K562 (cell line): ENCODE measurements at regions not wholly inside any gene's neighbourhood (a gene's known extent, or its start where the extent isn't known, plus 50 kb on each side); places are given as distances from the start of the nearest gene placed in this dataset.

ENCODE experiments used
- ATAC-seq: fragments of 200-7000 bp; cut with Tn5 transposase; 3 replicates; pipeline ENCODE4 v1.9.1; 2020; ENCODE audit warnings: moderate library complexity
- BruUV-seq: library from RNA; stranded (reverse); fragments of 400-500 nt; replicated peaks from 2 replicates; lab custom pipeline; 2021; lab: Mats Ljungman, UMichigan
- CTCF ChIA-PET: fragments of 300-600 bp; formaldehyde crosslinking; extraction: SDS; loops from one replicate; lab custom pipeline; 2021; ENCODE audit warnings: low intra/inter-chr PET ratio; lab: Yijun Ruan, JAX
- POLR2A ChIA-PET: fragments of 300-600, 350-650 bp; sonication (Branson Sonifier 250); formaldehyde crosslinking; extraction: SDS; loops from one replicate; lab custom pipeline; 2021; ENCODE audit warnings: antibody characterized with exemption, inconsistent platforms; lab: Yijun Ruan, JAX
- DNase-seq, 4 experiments: peaks; one replicate each; pipeline versions ENCODE4 v3.0.0 to v3.0.0-alpha.2; 2011 to 2018; ENCODE audit warnings: low spot score in 3 of 4, mixed read lengths in 3 of 4; ENCODE audit errors: extremely low read depth in 1 of 4
- FAIRE-seq: peaks from 2 replicates; lab custom pipeline; 2011; peaks lifted over from hg19 to GRCh38; lab: Jason Lieb, UNC
- H2AFZ ChIP-seq: 2 replicates; pipeline ENCODE4 v1.6.0; 2011; ENCODE audit warnings: low read depth, low read length, control low read depth, inconsistent platforms
- H3K27ac ChIP-seq: fragments of 200-600 bp; 3 replicates; pipeline ENCODE4 v1.8.0; 2011; ENCODE audit warnings: low read depth, mild to moderate bottlenecking, control low read depth, inconsistent platforms, low read length, moderate library complexity, mixed read lengths; ENCODE audit errors: extremely low read depth
- H3K27me3 ChIP-seq, 2 experiments: fragments of 300-600 bp in 1 of 2; 2 replicates in 1 of 2; 3 replicates in 1 of 2; pipeline versions ENCODE4 v1.6.0 to v1.8.0; 2011; ENCODE audit warnings: inconsistent platforms in 2 of 2, low read length in 2 of 2, mild to moderate bottlenecking in 1 of 2, mixed read lengths in 1 of 2, moderate library complexity in 1 of 2; ENCODE audit not compliant: control insufficient read depth in 2 of 2, insufficient read depth in 2 of 2
- H3K36me3 ChIP-seq: fragments of 300-600 bp; 3 replicates; pipeline ENCODE4 v1.8.0; 2011; ENCODE audit warnings: mild to moderate bottlenecking, low read length, inconsistent platforms; ENCODE audit not compliant: control insufficient read depth, insufficient read depth
- H3K4me1 ChIP-seq, 2 experiments: fragments of 200-600 bp in 1 of 2; replicated peaks in 1 of 2; 2 replicates in 1 of 2; 3 replicates in 1 of 2; pipeline versions ENCODE4 v1.5.1 to v1.8.0; 2011; ENCODE audit warnings: inconsistent platforms in 2 of 2, low read length in 2 of 2, mild to moderate bottlenecking in 1 of 2, mixed read lengths in 1 of 2, moderate library complexity in 1 of 2; ENCODE audit not compliant: control insufficient read depth in 2 of 2, insufficient read depth in 2 of 2
- H3K4me2 ChIP-seq: 2 replicates; pipeline ENCODE4 v1.6.1; 2011; ENCODE audit warnings: low read length, control low read depth, inconsistent platforms, mixed read lengths; ENCODE audit not compliant: insufficient read depth
- H3K4me3 ChIP-seq: fragments of 200-600 bp; sonication (generic), shearing (Covaris generic); 2 replicates; pipeline ENCODE4 v1.5.1; 2016; ENCODE audit warnings: control low read depth, inconsistent platforms
- H3K79me2 ChIP-seq: fragments of 200-600 bp; 3 replicates; pipeline ENCODE4 v1.8.0; 2011; ENCODE audit warnings: low read length, inconsistent platforms; ENCODE audit not compliant: control insufficient read depth, insufficient read depth
- H3K9ac ChIP-seq, 2 experiments: 2 replicates each; pipeline versions ENCODE4 v1.6.0 to v1.6.1; 2011; ENCODE audit warnings: low read depth in 2 of 2, low read length in 2 of 2, control low read depth in 1 of 2, inconsistent platforms in 1 of 2, mild to moderate bottlenecking in 1 of 2, mixed read lengths in 1 of 2; ENCODE audit not compliant: insufficient read depth in 1 of 2
- H3K9me1 ChIP-seq: one replicate; pipeline ENCODE4 v1.6.0; 2011; ENCODE audit warnings: inconsistent platforms, mild to moderate bottlenecking, low read length, moderate library complexity; ENCODE audit not compliant: control insufficient read depth, insufficient read depth
- H3K9me3 ChIP-seq: replicated peaks from 2 replicates; pipeline ENCODE4 v1.5.1; 2011; ENCODE audit warnings: low read depth, low read length, inconsistent platforms; ENCODE audit not compliant: control insufficient read depth, insufficient read depth
- H4K20me1 ChIP-seq: replicated peaks from 2 replicates; pipeline ENCODE4 v1.6.1; 2011; ENCODE audit warnings: low read length, inconsistent platforms, mixed read lengths; ENCODE audit not compliant: control insufficient read depth, insufficient read depth
- ELF4 ChIP-seq: fragments of 450-650 bp; formaldehyde crosslinking; IDR thresholded peaks from 2 replicates; pipeline ENCODE4 v1.4.0; 2022; ENCODE audit warnings: missing genetic modification characterization
- FOXP1 ChIP-seq: sonication (generic); formaldehyde crosslinking; IDR thresholded peaks from 2 replicates; pipeline ENCODE4 v1.8.0; 2022; ENCODE audit warnings: mild to moderate bottlenecking, missing genetic modification reagents
- MAFF ChIP-seq: IDR thresholded peaks from 2 replicates; pipeline ENCODE4 v1.6.1; 2012; ENCODE audit warnings: low read length, improper control_type of control experiment
- NFIX ChIP-seq: fragments of 250-450 bp; sonication (Bioruptor Pico); IDR thresholded peaks from 2 replicates; pipeline ENCODE4 v1.4.0; 2020; ENCODE audit warnings: low read depth, mild to moderate bottlenecking, moderate library complexity
- NR1H2 ChIP-seq: sonication (generic); formaldehyde crosslinking; IDR thresholded peaks from 2 replicates; pipeline ENCODE4 v1.4.0; 2020; ENCODE audit warnings: mild to moderate bottlenecking, missing genetic modification reagents
- POLR2A ChIP-seq: fragments of 450-650 bp; conservative IDR thresholded peaks from 2 replicates; pipeline ENCODE4 v1.6.1; 2016
- RAD21 ChIP-seq, 2 experiments: fragments of 250-450 bp in 1 of 2; fragments of 450-650 bp in 1 of 2; sonication (Bioruptor Pico) in 1 of 2; formaldehyde crosslinking in 1 of 2; IDR thresholded peaks in 1 of 2; conservative IDR thresholded peaks in 1 of 2; 2 replicates each; pipeline versions ENCODE4 v1.4.0 to v1.8.0; 2020 to 2022; ENCODE audit warnings: mild to moderate bottlenecking in 2 of 2, moderate library complexity in 1 of 2
- RAD51 ChIP-seq: fragments of 450-650 bp; IDR thresholded peaks from 2 replicates; pipeline ENCODE4 v1.7.1; 2016; ENCODE audit warnings: low read depth, mild to moderate bottlenecking, borderline replicate concordance
- RBBP5 ChIP-seq: fragments of 200-600 bp; sonication (generic); IDR thresholded peaks from 2 replicates; pipeline ENCODE4 v1.6.1; 2012; ENCODE audit warnings: borderline replicate concordance, mild to moderate bottlenecking, low read length, control low read depth, inconsistent platforms; ENCODE audit not compliant: insufficient read depth, poor library complexity, severe bottlenecking
- RBM14 ChIP-seq: fragments of 200-400 bp; formaldehyde crosslinking; IDR thresholded peaks from 2 replicates; pipeline ENCODE4 v1.6.1; 2018; ENCODE audit warnings: low read depth, mild to moderate bottlenecking, low read length, moderate library complexity, borderline replicate concordance; ENCODE audit not compliant: insufficient read depth
- RFX5 ChIP-seq: IDR thresholded peaks from 2 replicates; pipeline ENCODE4 v1.6.1; 2011; ENCODE audit warnings: low read depth, mild to moderate bottlenecking, improper control_type of control experiment, low read length
- SMARCA5 ChIP-seq: fragments of 450-650 bp; IDR thresholded peaks from 2 replicates; pipeline ENCODE4 v1.6.1; 2016
- ZKSCAN1 ChIP-seq: fragments of 150-350 bp; IDR thresholded peaks from 2 replicates; pipeline ENCODE4 v1.6.1; 2016; ENCODE audit warnings: low read depth, low read length
- ZNF140 ChIP-seq: fragments of 250-450 bp; sonication (Bioruptor Pico); IDR thresholded peaks from 2 replicates; pipeline ENCODE4 v1.8.0; 2021; ENCODE audit warnings: moderate library complexity, mild to moderate bottlenecking, inconsistent platforms
- ZNF41 ChIP-seq: fragments of 250-450 bp; sonication (Bioruptor Pico); conservative IDR thresholded peaks from 2 replicates; pipeline ENCODE4 v1.4.0; 2020; ENCODE audit warnings: mild to moderate bottlenecking
- ZNF707 ChIP-seq: fragments of 250-450 bp; sonication (Bioruptor Pico); conservative IDR thresholded peaks from 2 replicates; pipeline ENCODE4 v1.8.0; 2022; ENCODE audit warnings: inconsistent platforms, mild to moderate bottlenecking, moderate library complexity
- ZNF75A ChIP-seq: fragments of 450-650 bp; formaldehyde crosslinking; IDR thresholded peaks from 2 replicates; pipeline ENCODE4 v1.4.0; 2020; ENCODE audit warnings: mild to moderate bottlenecking
- WGBS: fragments of 100-300 bp; shearing (Covaris generic); methylation state at CpG from one replicate; pipeline ENCODE4 v1.1.6; 2016; ENCODE audit warnings: low coverage, mixed read lengths; ENCODE audit not compliant: insufficient coverage; ENCODE audit errors: missing lambda C conversion rate; 5-methylcytosine and 5-hydroxymethylcytosine counted together
- in situ Hi-C: fragments of 300-500 bp; cut with MboI; formaldehyde crosslinking; loops from 4 replicates; pipeline ENCODE4 v1.15.0; 2018; ENCODE audit warnings: inconsistent platforms, mixed read lengths
- intact Hi-C: fragments of 100-400 bp; cut with micrococcal nuclease; formaldehyde crosslinking; loops from 2 replicates; pipeline ENCODE4 v1.14.2; 2022
- TF ChIP-seq, protein P1 (sequence below): IDR thresholded peaks from 3 replicates; pipeline ENCODE4 v1.6.1; 2011; ENCODE audit warnings: borderline replicate concordance, mild to moderate bottlenecking; ENCODE audit not compliant: insufficient read length, insufficient read depth

DNA sequence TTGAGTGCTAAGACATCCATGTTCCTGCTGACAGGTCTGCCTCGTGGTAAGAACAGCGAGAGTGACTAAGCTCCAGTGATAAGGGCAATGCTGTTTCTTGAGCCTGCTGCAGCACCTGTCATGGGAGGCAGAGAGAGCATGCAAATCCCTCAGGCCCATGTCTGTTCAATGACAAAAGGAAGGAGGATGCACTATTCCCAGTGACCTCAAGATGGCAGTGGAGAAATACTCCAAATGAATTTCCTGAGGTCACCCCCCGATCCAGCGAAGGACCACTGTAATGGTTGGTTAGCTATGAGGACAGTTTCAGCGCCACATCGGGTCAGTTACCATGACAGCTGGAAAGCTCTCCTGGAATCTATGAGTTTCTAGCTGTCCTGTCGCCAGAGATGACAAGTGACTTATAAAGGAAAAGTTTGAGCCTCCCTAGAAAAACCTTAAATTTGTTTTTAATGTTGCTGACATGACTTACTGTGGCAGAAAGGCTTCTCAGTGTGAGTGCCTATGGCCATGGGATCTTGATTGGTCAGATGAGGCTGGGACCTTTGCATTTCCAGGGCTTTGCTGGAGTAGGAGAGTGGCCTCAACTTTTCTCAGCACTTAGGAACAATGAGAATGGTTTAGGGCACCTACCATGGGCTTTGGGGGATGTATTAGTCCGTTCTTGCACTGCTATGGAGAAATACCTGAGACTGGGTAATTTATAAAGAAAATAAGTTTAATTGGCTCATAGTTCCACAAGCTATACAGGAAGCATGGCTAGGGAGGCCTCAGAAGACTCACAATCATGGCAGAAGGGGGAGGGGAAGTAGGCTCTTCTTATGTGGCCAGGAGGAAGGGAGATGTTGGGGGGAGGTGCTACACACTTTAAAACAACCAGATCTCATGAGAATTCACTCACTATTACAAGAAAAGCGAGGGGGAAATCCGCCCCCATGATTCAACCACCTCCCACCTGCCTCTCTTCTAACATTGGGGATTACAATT is 88.0 kb upstream of the TMEM260 start (continued):
- TF ChIP-seq, protein P1, sequence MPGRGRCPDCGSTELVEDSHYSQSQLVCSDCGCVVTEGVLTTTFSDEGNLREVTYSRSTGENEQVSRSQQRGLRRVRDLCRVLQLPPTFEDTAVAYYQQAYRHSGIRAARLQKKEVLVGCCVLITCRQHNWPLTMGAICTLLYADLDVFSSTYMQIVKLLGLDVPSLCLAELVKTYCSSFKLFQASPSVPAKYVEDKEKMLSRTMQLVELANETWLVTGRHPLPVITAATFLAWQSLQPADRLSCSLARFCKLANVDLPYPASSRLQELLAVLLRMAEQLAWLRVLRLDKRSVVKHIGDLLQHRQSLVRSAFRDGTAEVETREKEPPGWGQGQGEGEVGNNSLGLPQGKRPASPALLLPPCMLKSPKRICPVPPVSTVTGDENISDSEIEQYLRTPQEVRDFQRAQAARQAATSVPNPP = no peak
- TF ChIP-seq RAD21 (CRISPR knock-in tag; conservative IDR thresholded peaks at IDR 0.05 in 1 of 2, IDR thresholded peaks at IDR 0.05 in 1 of 2) = peak; percentile 37 to 63

DNA sequence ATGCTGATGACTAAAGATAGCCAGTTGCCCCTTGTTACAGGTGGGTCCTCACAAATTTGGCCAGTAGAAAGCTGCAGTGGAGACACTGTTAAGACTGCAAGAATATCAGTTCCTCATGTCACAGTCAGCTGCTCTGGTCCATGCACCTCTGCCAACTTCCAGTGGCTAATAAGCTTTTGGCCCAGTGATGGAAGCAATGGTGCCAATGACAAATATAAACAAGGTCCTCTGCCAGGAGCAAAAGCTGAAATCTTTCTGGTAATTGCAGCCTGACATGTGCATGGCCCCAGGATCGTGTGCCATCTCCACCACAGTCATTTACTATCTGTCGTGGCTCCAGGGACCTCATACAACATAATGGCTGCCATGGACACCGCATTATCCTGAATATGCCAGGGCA is 85.4 kb upstream of the TMEM260 start:
- Histone ChIP-seq H3K79me2 (no peaks in the 10 kb centered on the region), H3K9me3 (no peaks in the 10 kb centered on the region), H3K4me2 (no peak overlapping the region), H3K9me1 (no peaks in the 10 kb centered on the region), H3K4me3 (no peak overlapping the region), H2AFZ (no peak overlapping the region), H3K27me3 (no peaks in the 10 kb centered on the region; a peak in 1 of 5 replicates), H3K4me1 (no peaks in the 10 kb centered on the region), H3K36me3 (no peaks in the 10 kb centered on the region), H3K27ac (no peak overlapping the region), H4K20me1 (0 out of 2 replicates have a peak, but pooled peaks cover 4% of the 10 kb centered on the region), H3K9ac (no peak overlapping the region)
- ATAC-seq = no peak
- FAIRE-seq = no peak
- CTCF ChIA-PET = no interaction called here
- DNase-seq = no peak
- intact Hi-C loops = loop anchor here (5.0 kb wide), 3 partner anchors 573 to 823 kb away; no protein-coding TSS in a partner anchor
- no TSS peak for BruUV-seq
- in situ Hi-C loops = loop anchor here (5.0 to 25.0 kb wide), 4 partner anchors 693 to 1568 kb away; no protein-coding TSS in a partner anchor
- TF ChIP-seq ZKSCAN1 = no peak
- no peak for TF ChIP-seq RBM14
- no peak for TF ChIP-seq MAFF
- TF ChIP-seq SMARCA5 = no peak
- no peak for TF ChIP-seq ZNF707 (CRISPR knock-in tag)
- no peak for TF ChIP-seq FOXP1
- no peak for TF ChIP-seq NFIX
- no peak for TF ChIP-seq ZNF75A (CRISPR knock-in tag)
- no peak for TF ChIP-seq NR1H2
- no peak for TF ChIP-seq ELF4
- TF ChIP-seq RAD51 = no peak
- TF ChIP-seq, protein P1 = no peak
- no peak for TF ChIP-seq ZNF140 (CRISPR knock-in tag)
- no peak for TF ChIP-seq RFX5
- TF ChIP-seq RBBP5 = no peak
- no peak for TF ChIP-seq ZNF41 (CRISPR knock-in tag)
- no peak for TF ChIP-seq POLR2A
- WGBS = 0% methylated on average over 3 of the region's 3 CpGs
- POLR2A ChIA-PET = no interaction called here
